Activated B cell treated with CpG ODN at 0.5 μM for 24 hours (primary cell): ENCODE measurements at regions not wholly inside any gene's neighbourhood (a gene's known extent, or its start where the extent isn't known, plus 50 kb on each side); places are given as distances from the start of the nearest gene placed in this dataset.

Experiments used
- ATAC-seq: fragments of 200-7000 bp; cut with Tn5 transposase; one replicate; pipeline ENCODE4 v1.10.0; 2021; ENCODE audit warnings: low read depth, mild to moderate bottlenecking, moderate library complexity
- CTCF ChIA-PET: fragments of 350-600 bp; sonication (Branson Sonifier 250); formaldehyde crosslinking; loops from one replicate; lab custom pipeline; 2021; ENCODE audit warnings: antibody characterized with exemption; lab: Charles Lee
- POLR2A ChIA-PET: fragments of 350-600 bp; sonication (Branson Sonifier 250); formaldehyde crosslinking; loops from one replicate; lab custom pipeline; 2021; ENCODE audit warnings: antibody characterized with exemption; lab: Charles Lee
- DNase-seq: peaks from one replicate; pipeline ENCODE4 v3.0.0; 2022
- H3K27ac Mint-ChIP-seq: one replicate; pipeline ENCODE4 v1.8.0; 2020; ENCODE audit warnings: mixed read lengths
- H3K27me3 Mint-ChIP-seq: one replicate; pipeline ENCODE4 v1.8.0; 2021; ENCODE audit warnings: mixed read lengths
- H3K36me3 Mint-ChIP-seq: one replicate; pipeline ENCODE4 v1.8.0; 2021; ENCODE audit warnings: low read depth, mixed read lengths
- H3K4me1 Mint-ChIP-seq: one replicate; pipeline ENCODE4 v1.8.0; 2021; ENCODE audit warnings: mixed read lengths
- H3K4me3 Mint-ChIP-seq: one replicate; pipeline ENCODE4 v1.8.0; 2020; ENCODE audit warnings: mild to moderate bottlenecking, mixed read lengths
- H3K9me3 Mint-ChIP-seq: one replicate; pipeline ENCODE4 v1.8.0; 2020; ENCODE audit warnings: mixed read lengths
- intact Hi-C: fragments of 100-400 bp; cut with micrococcal nuclease; formaldehyde crosslinking; loops from one replicate; pipeline ENCODE4 v1.15.1; 2024
- TF ChIP-seq, protein P1 (sequence below): fragments of 200-600 bp; IDR thresholded peaks from one replicate; pipeline ENCODE4 v1.8.0; 2022; ENCODE audit warnings: antibody characterized with exemption, mild to moderate bottlenecking

DNA sequence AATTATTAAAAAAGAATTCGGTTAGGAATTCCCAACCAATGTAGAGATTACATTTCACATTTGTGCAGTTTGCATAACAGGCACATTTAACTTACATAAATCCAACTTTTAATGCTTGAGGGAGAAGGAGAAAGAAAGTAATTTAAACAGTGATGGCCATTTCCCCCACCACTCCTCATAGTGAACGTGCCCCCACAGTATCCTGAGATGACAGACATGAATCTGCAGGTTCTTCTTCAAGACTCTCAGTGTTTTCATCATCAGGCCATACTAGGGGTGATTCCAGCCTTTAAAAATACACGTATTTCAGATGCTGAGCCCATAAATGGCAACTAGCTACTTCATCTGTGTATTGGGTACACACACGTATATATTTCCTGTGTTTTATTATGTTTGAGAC lies 51.3 kb upstream of the WIPF1 start:
- no peak overlapping the region for H3K27ac Mint-ChIP-seq
- ChIA-PET POLR2A (no interaction called here), CTCF (no interaction called here)
- no peak overlapping the region for H3K4me3 Mint-ChIP-seq
- ATAC-seq (no peak), DNase-seq (no peak)
- H3K9me3 Mint-ChIP-seq, result no peaks in the 10 kb centered on the region
- TF ChIP-seq, protein P1, sequence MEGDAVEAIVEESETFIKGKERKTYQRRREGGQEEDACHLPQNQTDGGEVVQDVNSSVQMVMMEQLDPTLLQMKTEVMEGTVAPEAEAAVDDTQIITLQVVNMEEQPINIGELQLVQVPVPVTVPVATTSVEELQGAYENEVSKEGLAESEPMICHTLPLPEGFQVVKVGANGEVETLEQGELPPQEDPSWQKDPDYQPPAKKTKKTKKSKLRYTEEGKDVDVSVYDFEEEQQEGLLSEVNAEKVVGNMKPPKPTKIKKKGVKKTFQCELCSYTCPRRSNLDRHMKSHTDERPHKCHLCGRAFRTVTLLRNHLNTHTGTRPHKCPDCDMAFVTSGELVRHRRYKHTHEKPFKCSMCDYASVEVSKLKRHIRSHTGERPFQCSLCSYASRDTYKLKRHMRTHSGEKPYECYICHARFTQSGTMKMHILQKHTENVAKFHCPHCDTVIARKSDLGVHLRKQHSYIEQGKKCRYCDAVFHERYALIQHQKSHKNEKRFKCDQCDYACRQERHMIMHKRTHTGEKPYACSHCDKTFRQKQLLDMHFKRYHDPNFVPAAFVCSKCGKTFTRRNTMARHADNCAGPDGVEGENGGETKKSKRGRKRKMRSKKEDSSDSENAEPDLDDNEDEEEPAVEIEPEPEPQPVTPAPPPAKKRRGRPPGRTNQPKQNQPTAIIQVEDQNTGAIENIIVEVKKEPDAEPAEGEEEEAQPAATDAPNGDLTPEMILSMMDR, result no peak
- H3K36me3 Mint-ChIP-seq, result no peaks in the 10 kb centered on the region
- intact Hi-C loops, result no loop called here
- H3K27me3 Mint-ChIP-seq, result no peaks in the 10 kb centered on the region
- H3K4me1 Mint-ChIP-seq, result peaks cover 5% of the 10 kb centered on the region
